ENCODE measurements at regions not wholly inside any gene's neighbourhood (a gene's known extent, or its start where the extent isn't known, plus 50 kb on each side); places are given as distances from the start of the nearest gene placed in this dataset.

DNA sequence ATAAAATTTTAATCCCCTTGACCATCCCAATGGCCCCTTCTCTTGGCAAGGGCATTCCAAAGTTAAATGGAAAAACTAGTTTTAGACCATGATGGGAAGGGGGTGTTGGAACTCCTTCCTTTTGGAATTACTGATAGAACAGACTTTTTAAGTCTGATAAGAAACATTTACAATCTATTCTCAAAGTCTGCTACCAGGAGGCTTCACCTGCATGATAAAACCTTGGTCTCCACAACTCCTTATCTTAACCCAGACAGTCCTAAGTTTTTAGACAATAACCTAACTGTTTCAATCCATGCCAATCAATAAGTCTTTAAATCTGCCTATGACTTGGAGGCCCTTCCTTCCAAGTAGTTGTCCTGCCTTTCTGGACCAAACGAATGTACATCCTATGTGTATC lies 63.9 kb upstream of the PGRMC2 start:
- no peak for TF ChIP-seq POLR2A (IDR thresholded peaks at IDR 0.05)
- TF ChIP-seq, protein P1, sequence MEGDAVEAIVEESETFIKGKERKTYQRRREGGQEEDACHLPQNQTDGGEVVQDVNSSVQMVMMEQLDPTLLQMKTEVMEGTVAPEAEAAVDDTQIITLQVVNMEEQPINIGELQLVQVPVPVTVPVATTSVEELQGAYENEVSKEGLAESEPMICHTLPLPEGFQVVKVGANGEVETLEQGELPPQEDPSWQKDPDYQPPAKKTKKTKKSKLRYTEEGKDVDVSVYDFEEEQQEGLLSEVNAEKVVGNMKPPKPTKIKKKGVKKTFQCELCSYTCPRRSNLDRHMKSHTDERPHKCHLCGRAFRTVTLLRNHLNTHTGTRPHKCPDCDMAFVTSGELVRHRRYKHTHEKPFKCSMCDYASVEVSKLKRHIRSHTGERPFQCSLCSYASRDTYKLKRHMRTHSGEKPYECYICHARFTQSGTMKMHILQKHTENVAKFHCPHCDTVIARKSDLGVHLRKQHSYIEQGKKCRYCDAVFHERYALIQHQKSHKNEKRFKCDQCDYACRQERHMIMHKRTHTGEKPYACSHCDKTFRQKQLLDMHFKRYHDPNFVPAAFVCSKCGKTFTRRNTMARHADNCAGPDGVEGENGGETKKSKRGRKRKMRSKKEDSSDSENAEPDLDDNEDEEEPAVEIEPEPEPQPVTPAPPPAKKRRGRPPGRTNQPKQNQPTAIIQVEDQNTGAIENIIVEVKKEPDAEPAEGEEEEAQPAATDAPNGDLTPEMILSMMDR (IDR thresholded peaks at IDR 0.05 in 4 of 5, conservative IDR thresholded peaks at IDR 0.05 in 1 of 5), result no peak

Measured in gastrocnemius medialis (tissue), 4 donors.